Activated naive CD4-positive, alpha-beta T cell treated with Interleukin-2 at 50 U/mL for 16 hours (primary cell): ENCODE measurements at regions not wholly inside any gene's neighbourhood (a gene's known extent, or its start where the extent isn't known, plus 50 kb on each side); places are given as distances from the start of the nearest gene placed in this dataset.

Experiments
- DNase-seq: peaks from one replicate; pipeline ENCODE4 v3.0.0-alpha.2; 2020

GRCh38 chr3:159174715-159175692 is 373.1 kb downstream of the MFSD1 start:
- DNase-seq, result no peak

- DNase-seq, result no peak
Measured at GRCh38 chr3:159178209-159178897, 376.5 kb downstream of the MFSD1 start.

GRCh38 chr3:159182961-159183360 is 381.1 kb downstream of the MFSD1 start:
- DNase-seq, result no peak

- DNase-seq, result no peak
Measured at GRCh38 chr3:159185443-159186050, 383.7 kb downstream of the MFSD1 start.

GRCh38 chr3:159186581-159186980 is 384.7 kb downstream of the MFSD1 start:
- DNase-seq, result no peak

- DNase-seq, result no peak
Measured at GRCh38 chr3:159187232-159187631, 385.4 kb downstream of the MFSD1 start.

- no peak for DNase-seq
Measured at GRCh38 chr3:159187706-159188105, 385.9 kb downstream of the MFSD1 start.

GRCh38 chr3:159189994-159190669 is 388.3 kb downstream of the MFSD1 start:
- DNase-seq, result no peak

- no peak for DNase-seq
Measured at GRCh38 chr3:159191447-159191846, 389.6 kb downstream of the MFSD1 start.

- no peak for DNase-seq
Measured at GRCh38 chr3:159196359-159196758, 394.5 kb downstream of the MFSD1 start.

- no peak for DNase-seq
Measured at GRCh38 chr3:159200176-159200575, 398.3 kb downstream of the MFSD1 start.

- DNase-seq, result no peak
Measured at GRCh38 chr3:159208050-159208449, 406.2 kb downstream of the MFSD1 start.

- no peak for DNase-seq
Measured at GRCh38 chr3:159209459-159209858, 407.6 kb downstream of the MFSD1 start.

GRCh38 chr3:159210336-159210735 is 408.5 kb downstream of the MFSD1 start:
- DNase-seq, result no peak

GRCh38 chr3:159216311-159216710 is 414.5 kb downstream of the MFSD1 start:
- no peak for DNase-seq

GRCh38 chr3:159219231-159219630 is 417.4 kb downstream of the MFSD1 start:
- DNase-seq, result no peak

GRCh38 chr3:159221335-159221734 is 419.5 kb downstream of the MFSD1 start:
- no peak for DNase-seq

- DNase-seq, result no peak
Measured at GRCh38 chr3:159229116-159229680, 427.3 kb downstream of the MFSD1 start.

GRCh38 chr3:159232966-159233365 is 431.1 kb downstream of the MFSD1 start:
- DNase-seq, result no peak

- no peak for DNase-seq
Measured at GRCh38 chr3:159233734-159234133, 431.9 kb downstream of the MFSD1 start.

- DNase-seq, result no peak
Measured at GRCh38 chr3:159234306-159234705, 432.5 kb downstream of the MFSD1 start.

- no peak for DNase-seq
Measured at GRCh38 chr3:159236321-159236720, 434.5 kb downstream of the MFSD1 start.

- DNase-seq, result no peak
Measured at GRCh38 chr3:159237226-159237625, 435.4 kb downstream of the MFSD1 start.
